K562 (cell line): ENCODE measurements at regions not wholly inside any gene's neighbourhood (a gene's known extent, or its start where the extent isn't known, plus 50 kb on each side); places are given as distances from the start of the nearest gene placed in this dataset.

Experiments
- CHD1 ChIP-seq: fragments of 200-600 bp; sonication (generic); IDR thresholded peaks from one replicate; pipeline ENCODE4 v1.6.1; 2012; ENCODE audit warnings: mild to moderate bottlenecking, moderate library complexity, low read length, inconsistent platforms
- SIN3A ChIP-seq, 2 experiments: fragments of 150-350 bp in 1 of 2; IDR thresholded peaks; 2 replicates each; pipeline ENCODE4 v1.6.1; 2011 to 2016; ENCODE audit warnings: borderline replicate concordance in 2 of 2, low read depth in 2 of 2, low read length in 2 of 2, mild to moderate bottlenecking in 2 of 2, moderate library complexity in 2 of 2; ENCODE audit not compliant: control insufficient read depth in 1 of 2
- ZNF197 ChIP-seq: fragments of 200-800 bp; sonication (Bioruptor generic); IDR thresholded peaks from 2 replicates; pipeline ENCODE4 v1.6.1; 2016; ENCODE audit warnings: low read depth, missing genetic modification characterization, missing compliant biosample characterization
- ZNF436 ChIP-seq: fragments of 250-450, 450-650 bp; sonication (Bioruptor Pico); formaldehyde crosslinking; IDR thresholded peaks from 2 replicates; pipeline ENCODE4 v1.7.0; 2020; ENCODE audit warnings: mild to moderate bottlenecking
- TF ChIP-seq, protein P1 (sequence below): fragments of 450-650 bp; formaldehyde crosslinking; conservative IDR thresholded peaks from 2 replicates; pipeline ENCODE4 v1.4.0; 2022; ENCODE audit warnings: mild to moderate bottlenecking, missing genetic modification characterization

DNA sequence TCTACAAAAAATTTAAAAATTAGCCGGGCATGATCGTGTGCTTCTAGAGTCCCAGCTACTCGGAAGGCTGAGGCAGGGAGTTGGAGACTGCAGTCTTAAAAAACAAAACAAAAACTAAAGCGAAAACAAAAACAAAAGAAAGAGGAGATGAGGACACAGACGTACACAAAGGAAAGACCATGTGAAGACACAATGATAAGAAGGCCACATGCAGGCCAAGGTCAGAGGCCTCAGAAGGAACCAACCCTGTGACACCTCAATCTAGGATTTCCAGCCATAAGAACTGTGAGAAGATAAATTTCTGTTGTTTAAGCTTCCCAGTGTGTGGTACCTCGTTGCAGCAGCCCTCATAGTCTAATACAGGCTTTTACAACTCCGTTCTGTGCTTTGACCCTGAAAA is 177.0 kb upstream of the ATP6AP2 start:
- TF ChIP-seq, protein P1, sequence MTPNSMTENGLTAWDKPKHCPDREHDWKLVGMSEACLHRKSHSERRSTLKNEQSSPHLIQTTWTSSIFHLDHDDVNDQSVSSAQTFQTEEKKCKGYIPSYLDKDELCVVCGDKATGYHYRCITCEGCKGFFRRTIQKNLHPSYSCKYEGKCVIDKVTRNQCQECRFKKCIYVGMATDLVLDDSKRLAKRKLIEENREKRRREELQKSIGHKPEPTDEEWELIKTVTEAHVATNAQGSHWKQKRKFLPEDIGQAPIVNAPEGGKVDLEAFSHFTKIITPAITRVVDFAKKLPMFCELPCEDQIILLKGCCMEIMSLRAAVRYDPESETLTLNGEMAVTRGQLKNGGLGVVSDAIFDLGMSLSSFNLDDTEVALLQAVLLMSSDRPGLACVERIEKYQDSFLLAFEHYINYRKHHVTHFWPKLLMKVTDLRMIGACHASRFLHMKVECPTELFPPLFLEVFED = no peak
- TF ChIP-seq ZNF436 (CRISPR knock-in tag) (no peak), ZNF197 (CRISPR knock-in tag) (no peak), SIN3A (IDR thresholded peaks at IDR 0.05; ENCODE audit: borderline replicate concordance in 2 of 2, control insufficient read depth in 1 of 2, low read depth in 2 of 2, low read length in 2 of 2) (no peak), CHD1 (no peak)
